DMS153 (cell line): ENCODE measurements at regions not wholly inside any gene's neighbourhood (a gene's known extent, or its start where the extent isn't known, plus 50 kb on each side); places are given as distances from the start of the nearest gene placed in this dataset.
A peak's percentile ranks its signal among the peaks of the same experiment; 100 is the strongest.
"Not testable (repeated sequence)": the region's sequence is repeated elsewhere in the genome, so short reads cannot be mapped to it uniquely, and the experiment has no call there.

Experiments
- DNase-seq: peaks from one replicate; lab custom pipeline; 2025; lab: John Stamatoyannopoulos, UW

- no peak for DNase-seq
Measured at GRCh38 chr2:14982790-14983189, 350.3 kb downstream of the LRATD1 start.

- no peak for DNase-seq
Measured at GRCh38 chr2:14988600-14988999, 356.1 kb downstream of the LRATD1 start.

- no peak for DNase-seq
Measured at GRCh38 chr2:14991723-14992122, 359.2 kb downstream of the LRATD1 start.

- DNase-seq: no peak
Measured at GRCh38 chr2:14994721-14995120, 362.2 kb downstream of the LRATD1 start.

GRCh38 chr2:14996351-14997014 is 364.0 kb downstream of the LRATD1 start:
- no peak for DNase-seq

- DNase-seq: no peak
Measured at GRCh38 chr2:14998546-14998945, 366.0 kb downstream of the LRATD1 start.

- DNase-seq: no peak
Measured at GRCh38 chr2:14999114-14999661, 366.7 kb downstream of the LRATD1 start.

- not testable (repeated sequence) for DNase-seq
Measured at GRCh38 chr2:15002519-15002918, 370.0 kb downstream of the LRATD1 start.

GRCh38 chr2:15006667-15007066 is 374.1 kb downstream of the LRATD1 start:
- no peak for DNase-seq

- DNase-seq: no peak
Measured at GRCh38 chr2:15009681-15010080, 377.2 kb downstream of the LRATD1 start.

GRCh38 chr2:15010346-15010745 is 377.8 kb downstream of the LRATD1 start:
- no peak for DNase-seq

GRCh38 chr2:15018814-15019213 is 386.3 kb downstream of the LRATD1 start:
- no peak for DNase-seq

GRCh38 chr2:15023221-15023620 is 390.7 kb downstream of the LRATD1 start:
- no peak for DNase-seq

GRCh38 chr2:15028406-15028805 is 395.9 kb downstream of the LRATD1 start:
- DNase-seq: no peak

GRCh38 chr2:15031745-15032240 is 399.3 kb downstream of the LRATD1 start:
- DNase-seq: no peak

- DNase-seq: no peak
Measured at GRCh38 chr2:15034246-15034645, 401.7 kb downstream of the LRATD1 start.

GRCh38 chr2:15034860-15035259 is 402.3 kb downstream of the LRATD1 start:
- DNase-seq: no peak

- no peak for DNase-seq
Measured at GRCh38 chr2:15038366-15039364, 406.1 kb downstream of the LRATD1 start.

- no peak for DNase-seq
Measured at GRCh38 chr2:15040429-15041084, 408.0 kb downstream of the LRATD1 start.

GRCh38 chr2:15041429-15041837 is 408.9 kb downstream of the LRATD1 start:
- DNase-seq: no peak

- DNase-seq: peak; percentile 35
Measured at GRCh38 chr2:15042801-15043217, 410.3 kb downstream of the LRATD1 start.
